CD4-positive, alpha-beta T cell (primary cell): ENCODE measurements at regions not wholly inside any gene's neighbourhood (a gene's known extent, or its start where the extent isn't known, plus 50 kb on each side); places are given as distances from the start of the nearest gene placed in this dataset.

Source experiments
- ATAC-seq: fragments of 200-7000 bp; cut with Tn5 transposase; one replicate; pipeline ENCODE4 v1.10.0; 2022; ENCODE audit warnings: mild to moderate bottlenecking; ENCODE audit not compliant: poor library complexity
- CTCF ChIA-PET: fragments of 350-600 bp; sonication (Branson Sonifier 250); formaldehyde crosslinking; loops from one replicate; lab custom pipeline; 2021; ENCODE audit warnings: antibody characterized with exemption, inconsistent platforms; lab: Charles Lee
- POLR2A ChIA-PET: fragments of 350-600 bp; sonication (Branson Sonifier 250); formaldehyde crosslinking; loops from one replicate; lab custom pipeline; 2021; ENCODE audit warnings: antibody characterized with exemption, inconsistent platforms; lab: Charles Lee
- DNase-seq, 14 experiments: peaks; one replicate each; pipeline ENCODE4 v3.0.0-alpha.2; 2013 to 2020; ENCODE audit warnings: mixed read lengths in 2 of 14
- H3K27ac ChIP-seq, 2 donors: one replicate each; pipeline versions ENCODE4 v1.5.1 to v1.7.0; 2013; ENCODE audit warnings: low read length in 2 of 2, low read depth in 1 of 2, mild to moderate bottlenecking in 1 of 2
- H3K27me3 ChIP-seq, 2 experiments: 1 replicate in 1 of 2; 2 replicates in 1 of 2; pipeline versions ENCODE4 v1.6.1 to v1.7.0; 2013; ENCODE audit warnings: low read length in 2 of 2, control low read depth in 1 of 2, mild to moderate bottlenecking in 1 of 2, moderate library complexity in 1 of 2; ENCODE audit not compliant: insufficient read depth in 2 of 2, control insufficient read depth in 1 of 2
- H3K36me3 ChIP-seq: one replicate; pipeline ENCODE4 v1.6.1; 2013; ENCODE audit warnings: low read length, control low read depth; ENCODE audit not compliant: insufficient read depth
- H3K4me1 ChIP-seq: one replicate; pipeline ENCODE4 v1.6.1; 2013; ENCODE audit warnings: low read length, control low read depth; ENCODE audit not compliant: insufficient read depth
- H3K4me3 ChIP-seq: one replicate; pipeline ENCODE4 v1.5.1; 2013; ENCODE audit warnings: mild to moderate bottlenecking, low read length, moderate library complexity
- H3K9me3 ChIP-seq, 2 experiments: 1 replicate in 1 of 2; 2 replicates in 1 of 2; pipeline versions ENCODE4 v1.6.1 to v1.7.0; 2013; ENCODE audit warnings: low read length in 2 of 2, mild to moderate bottlenecking in 2 of 2, control low read depth in 1 of 2, moderate library complexity in 1 of 2; ENCODE audit not compliant: control insufficient read depth in 1 of 2, insufficient read depth in 1 of 2
- H3K27ac Mint-ChIP-seq: one replicate; pipeline ENCODE4 v1.8.0; 2020; ENCODE audit warnings: mixed read lengths
- H3K27me3 Mint-ChIP-seq: one replicate; pipeline ENCODE4 v1.8.0; 2021; ENCODE audit warnings: mixed read lengths
- H3K36me3 Mint-ChIP-seq: one replicate; pipeline ENCODE4 v1.8.0; 2021; ENCODE audit warnings: low read depth, mixed read lengths
- H3K4me1 Mint-ChIP-seq: one replicate; pipeline ENCODE4 v1.8.0; 2021; ENCODE audit warnings: low read depth, mixed read lengths
- H3K4me3 Mint-ChIP-seq: one replicate; pipeline ENCODE4 v1.8.0; 2020; ENCODE audit warnings: mild to moderate bottlenecking, mixed read lengths
- H3K9me3 Mint-ChIP-seq: one replicate; pipeline ENCODE4 v1.8.0; 2020; ENCODE audit warnings: mixed read lengths
- intact Hi-C, 2 experiments: fragments of 100-400 bp; cut with DNase I in 1 of 2; cut with micrococcal nuclease in 1 of 2; formaldehyde crosslinking; loops; one replicate each; pipeline versions ENCODE4 v1.15.1 to v1.9.0; 2023 to 2025; cut with DNase I, micrococcal nuclease
- TF ChIP-seq, protein P1 (sequence below): fragments of 200-600 bp; IDR thresholded peaks from one replicate; pipeline ENCODE4 v1.8.0; 2022; ENCODE audit warnings: antibody characterized with exemption, mild to moderate bottlenecking

DNA sequence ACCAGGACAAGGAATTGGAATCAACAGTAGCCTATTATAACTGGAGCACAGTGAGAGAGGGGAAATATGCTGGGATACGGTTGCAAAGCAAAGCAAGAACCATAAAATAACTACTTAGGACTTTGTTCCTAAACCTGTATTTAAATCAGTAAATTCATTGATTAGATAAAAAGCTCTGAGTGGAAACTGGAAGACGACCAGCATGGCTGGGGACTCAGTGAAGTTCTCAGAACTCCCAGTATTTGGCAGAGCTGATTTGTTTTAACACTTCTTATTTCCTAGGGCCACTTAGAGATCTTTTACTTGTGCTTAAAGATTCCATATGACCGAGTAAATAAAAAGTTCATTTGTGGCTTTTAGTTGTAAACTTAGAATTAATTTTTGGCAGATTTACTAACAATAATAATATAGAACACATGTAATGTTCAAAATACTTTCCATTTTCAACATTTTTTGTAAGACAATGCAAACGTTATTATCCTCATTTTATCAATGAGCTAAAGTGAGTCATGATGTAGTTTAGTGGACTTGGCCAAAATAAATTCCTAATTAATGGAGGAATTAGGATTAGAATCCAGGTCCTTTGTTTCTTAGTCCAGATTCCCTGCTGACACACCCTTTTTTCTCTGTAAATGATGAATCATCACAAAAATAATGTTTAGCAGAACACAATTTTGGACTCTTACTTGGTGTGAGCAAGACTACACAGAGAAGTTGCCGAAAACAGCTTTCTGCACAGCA is 392.9 kb downstream of the GJA1 start:
- H3K27me3 ChIP-seq = no peaks in the 10 kb centered on the region
- ChIA-PET POLR2A (no interaction called here), CTCF (no interaction called here)
- H3K9me3 ChIP-seq = no peaks in the 10 kb centered on the region
- TF ChIP-seq, protein P1, sequence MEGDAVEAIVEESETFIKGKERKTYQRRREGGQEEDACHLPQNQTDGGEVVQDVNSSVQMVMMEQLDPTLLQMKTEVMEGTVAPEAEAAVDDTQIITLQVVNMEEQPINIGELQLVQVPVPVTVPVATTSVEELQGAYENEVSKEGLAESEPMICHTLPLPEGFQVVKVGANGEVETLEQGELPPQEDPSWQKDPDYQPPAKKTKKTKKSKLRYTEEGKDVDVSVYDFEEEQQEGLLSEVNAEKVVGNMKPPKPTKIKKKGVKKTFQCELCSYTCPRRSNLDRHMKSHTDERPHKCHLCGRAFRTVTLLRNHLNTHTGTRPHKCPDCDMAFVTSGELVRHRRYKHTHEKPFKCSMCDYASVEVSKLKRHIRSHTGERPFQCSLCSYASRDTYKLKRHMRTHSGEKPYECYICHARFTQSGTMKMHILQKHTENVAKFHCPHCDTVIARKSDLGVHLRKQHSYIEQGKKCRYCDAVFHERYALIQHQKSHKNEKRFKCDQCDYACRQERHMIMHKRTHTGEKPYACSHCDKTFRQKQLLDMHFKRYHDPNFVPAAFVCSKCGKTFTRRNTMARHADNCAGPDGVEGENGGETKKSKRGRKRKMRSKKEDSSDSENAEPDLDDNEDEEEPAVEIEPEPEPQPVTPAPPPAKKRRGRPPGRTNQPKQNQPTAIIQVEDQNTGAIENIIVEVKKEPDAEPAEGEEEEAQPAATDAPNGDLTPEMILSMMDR = no peak
- Mint-ChIP-seq H3K9me3 (no peaks in the 10 kb centered on the region), H3K4me1 (no peaks in the 10 kb centered on the region), H3K4me3 (no peak overlapping the region), H3K27me3 (no peaks in the 10 kb centered on the region), H3K27ac (no peak overlapping the region), H3K36me3 (no peaks in the 10 kb centered on the region)
- DNase-seq (no peak), ATAC-seq (no peak)
- H3K4me1 ChIP-seq = no peaks in the 10 kb centered on the region
- H3K36me3 ChIP-seq = no peaks in the 10 kb centered on the region
- no peak overlapping the region for H3K4me3 ChIP-seq
- intact Hi-C loops = no loop called here
- H3K27ac ChIP-seq = no peak overlapping the region

DNA sequence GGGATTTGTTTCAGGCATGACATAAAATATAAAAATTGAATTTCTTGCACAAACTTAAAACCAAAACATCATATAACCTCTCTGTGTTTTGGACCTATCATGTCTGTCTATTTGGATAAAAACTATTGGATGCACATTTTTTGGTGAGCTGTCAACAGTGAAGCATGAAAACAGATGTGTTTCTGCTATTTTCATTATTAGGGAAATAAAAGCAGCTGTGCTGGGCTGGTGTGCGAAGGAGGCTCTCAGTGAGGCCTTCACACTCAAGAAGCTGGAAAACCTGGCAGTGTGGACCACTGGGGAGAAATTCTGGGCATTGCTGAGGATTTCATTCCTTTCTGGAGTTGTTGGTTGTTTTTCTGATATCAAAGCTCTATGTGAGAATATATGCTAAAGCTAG is 395.3 kb downstream of the GJA1 start:
- Mint-ChIP-seq H3K36me3 (no peaks in the 10 kb centered on the region), H3K9me3 (no peaks in the 10 kb centered on the region), H3K27ac (no peak overlapping the region), H3K27me3 (no peaks in the 10 kb centered on the region), H3K4me3 (no peak overlapping the region), H3K4me1 (no peaks in the 10 kb centered on the region)
- no peak for ATAC-seq
- no peak for DNase-seq
- Histone ChIP-seq H3K4me3 (no peak overlapping the region), H3K9me3 (no peaks in the 10 kb centered on the region), H3K36me3 (no peaks in the 10 kb centered on the region), H3K4me1 (no peaks in the 10 kb centered on the region), H3K27me3 (no peaks in the 10 kb centered on the region), H3K27ac (no peak overlapping the region)
- ChIA-PET CTCF (interaction anchor here (0.8 kb wide), 1 partner anchor 13 kb away, joined by 3 read pairs; no protein-coding TSS in a partner anchor), POLR2A (no interaction called here)
- TF ChIP-seq, protein P1 = no peak
- intact Hi-C loops = no loop called here

DNA sequence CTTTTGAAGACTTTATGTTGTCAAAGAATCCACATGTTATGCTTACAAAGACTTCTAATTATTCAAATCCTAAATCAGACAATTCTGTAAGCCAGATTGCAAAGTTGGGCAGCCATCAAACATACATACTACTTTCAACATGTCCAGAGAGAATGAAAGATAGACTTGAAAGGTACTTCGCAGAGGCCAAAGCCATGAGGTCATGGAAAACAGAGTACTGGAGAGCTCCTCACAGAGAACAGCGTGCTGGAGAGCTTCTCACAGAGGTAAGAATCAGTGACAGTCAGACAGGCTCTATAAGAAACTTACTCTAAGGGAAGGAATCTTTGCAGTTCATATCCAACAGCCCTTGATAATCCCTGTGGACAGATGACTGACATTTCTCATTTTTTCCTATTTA is 400.2 kb downstream of the GJA1 start:
- DNase-seq (no peak), ATAC-seq (no peak)
- Mint-ChIP-seq H3K27me3 (no peaks in the 10 kb centered on the region), H3K9me3 (no peaks in the 10 kb centered on the region), H3K4me3 (no peak overlapping the region), H3K4me1 (peaks cover 8% of the 10 kb centered on the region), H3K27ac (no peak overlapping the region), H3K36me3 (no peaks in the 10 kb centered on the region)
- CTCF ChIA-PET = no interaction called here
- Histone ChIP-seq H3K4me3 (no peak overlapping the region), H3K9me3 (no peaks in the 10 kb centered on the region), H3K27ac (no peak overlapping the region), H3K36me3 (no peaks in the 10 kb centered on the region), H3K4me1 (peaks cover 4% of the 10 kb centered on the region), H3K27me3 (no peaks in the 10 kb centered on the region)
- TF ChIP-seq, protein P1 = no peak
- intact Hi-C loops = no loop called here
- POLR2A ChIA-PET = no interaction called here
